ENCODE measurements at regions not wholly inside any gene's neighbourhood (a gene's known extent, or its start where the extent isn't known, plus 50 kb on each side); places are given as distances from the start of the nearest gene placed in this dataset.

- no peak for FAIRE-seq
- ATAC-seq: no peak
- no peaks in the 10 kb centered on the region for H3K27me3 ChIP-seq
- H3K27ac ChIP-seq: no peak overlapping the region
- WGBS, 2 donors: 96% methylated on average over 1 of the region's 1 CpG
- no peaks in the 10 kb centered on the region for H3K9me3 ChIP-seq
- H3K4me3 ChIP-seq: no peak overlapping the region
- no peaks in the 10 kb centered on the region for H3K36me3 ChIP-seq
- no peak for TF ChIP-seq CTCF (IDR thresholded peaks at IDR 0.05)
- DNase-seq: no peak
- no peaks in the 10 kb centered on the region for H3K4me1 ChIP-seq
- intact Hi-C loops (cut with DNase I): no loop called here
Measured at GRCh38 chr18:56270671-56271250, 367.6 kb downstream of the TXNL1 start.

- DNase-seq: no peak
- FAIRE-seq: no peak
- Histone ChIP-seq H3K27me3 (no peaks in the 10 kb centered on the region), H3K4me3 (no peak overlapping the region), H3K4me1 (no peaks in the 10 kb centered on the region), H3K27ac (no peak overlapping the region), H3K9me3 (no peaks in the 10 kb centered on the region), H3K36me3 (no peaks in the 10 kb centered on the region)
- intact Hi-C loops (cut with DNase I): no loop called here
- WGBS, 2 donors: 93 to 96% methylated on average over 1 of the region's 1 CpG
- no peak for ATAC-seq
- no peak for TF ChIP-seq CTCF (IDR thresholded peaks at IDR 0.05)
Measured at GRCh38 chr18:56269958-56270357, 368.4 kb downstream of the TXNL1 start.

- 83 to 94% methylated on average over 1 of the region's 1 CpG for WGBS, 2 donors
- DNase-seq (no peak), FAIRE-seq (no peak), ATAC-seq (no peak)
- Histone ChIP-seq H3K27ac (no peak overlapping the region), H3K36me3 (no peaks in the 10 kb centered on the region), H3K4me1 (no peaks in the 10 kb centered on the region), H3K9me3 (no peaks in the 10 kb centered on the region), H3K4me3 (no peak overlapping the region), H3K27me3 (no peaks in the 10 kb centered on the region)
- intact Hi-C loops (cut with DNase I): no loop called here
- TF ChIP-seq CTCF (IDR thresholded peaks at IDR 0.05): no peak
Measured at GRCh38 chr18:56268952-56269351, 369.4 kb downstream of the TXNL1 start.

GRCh38 chr18:56267334-56267733 is 371.1 kb downstream of the TXNL1 start:
- ATAC-seq: no peak
- Histone ChIP-seq H3K9me3 (no peaks in the 10 kb centered on the region), H3K4me3 (no peak overlapping the region), H3K4me1 (no peaks in the 10 kb centered on the region), H3K27ac (no peak overlapping the region), H3K36me3 (no peaks in the 10 kb centered on the region), H3K27me3 (no peaks in the 10 kb centered on the region)
- 87% methylated on average over 7 of the region's 7 CpGs for WGBS, 2 donors
- intact Hi-C loops (cut with DNase I): no loop called here
- no peak for DNase-seq
- TF ChIP-seq CTCF (IDR thresholded peaks at IDR 0.05): no peak
- FAIRE-seq: no peak

- TF ChIP-seq CTCF (IDR thresholded peaks at IDR 0.05): no peak
- ATAC-seq (peak in 3 of 4 donors; percentile 17 to 46 (median 45)), DNase-seq (no peak), FAIRE-seq (no peak)
- no peak overlapping the region for H3K4me3 ChIP-seq
- no peak overlapping the region for H3K27ac ChIP-seq
- H3K36me3 ChIP-seq: no peaks in the 10 kb centered on the region
- H3K4me1 ChIP-seq: no peaks in the 10 kb centered on the region
- intact Hi-C loops (cut with DNase I): no loop called here
- WGBS, 2 donors: 49 to 59% methylated on average over 3 of the region's 3 CpGs
- no peaks in the 10 kb centered on the region for H3K27me3 ChIP-seq
- no peaks in the 10 kb centered on the region for H3K9me3 ChIP-seq
Measured at GRCh38 chr18:56258178-56258577, 380.2 kb downstream of the TXNL1 start.

Measured in pancreas (tissue), 10 donors.